PC-3 (cell line): ENCODE measurements at regions not wholly inside any gene's neighbourhood (a gene's known extent, or its start where the extent isn't known, plus 50 kb on each side); places are given as distances from the start of the nearest gene placed in this dataset.

Experiments used
- CTCF ChIP-seq: fragments of 300-600 bp; sonication (generic); conservative IDR thresholded peaks from 2 replicates; pipeline ENCODE4 v1.5.1; 2017; ENCODE audit warnings: antibody characterized with exemption, low read depth, mild to moderate bottlenecking, low read length
- EZH2 ChIP-seq: fragments of 300-600 bp; sonication (generic); IDR thresholded peaks from one replicate; pipeline ENCODE4 v1.6.1; 2017; ENCODE audit warnings: antibody characterized with exemption, mild to moderate bottlenecking, low read length; ENCODE audit not compliant: unreplicated experiment
- EZH2phosphoT487 ChIP-seq: fragments of 300-600 bp; sonication (generic); IDR thresholded peaks from 2 replicates; pipeline ENCODE4 v1.6.1; 2018; ENCODE audit warnings: mild to moderate bottlenecking, antibody characterized with exemption, low read length, borderline replicate concordance

DNA sequence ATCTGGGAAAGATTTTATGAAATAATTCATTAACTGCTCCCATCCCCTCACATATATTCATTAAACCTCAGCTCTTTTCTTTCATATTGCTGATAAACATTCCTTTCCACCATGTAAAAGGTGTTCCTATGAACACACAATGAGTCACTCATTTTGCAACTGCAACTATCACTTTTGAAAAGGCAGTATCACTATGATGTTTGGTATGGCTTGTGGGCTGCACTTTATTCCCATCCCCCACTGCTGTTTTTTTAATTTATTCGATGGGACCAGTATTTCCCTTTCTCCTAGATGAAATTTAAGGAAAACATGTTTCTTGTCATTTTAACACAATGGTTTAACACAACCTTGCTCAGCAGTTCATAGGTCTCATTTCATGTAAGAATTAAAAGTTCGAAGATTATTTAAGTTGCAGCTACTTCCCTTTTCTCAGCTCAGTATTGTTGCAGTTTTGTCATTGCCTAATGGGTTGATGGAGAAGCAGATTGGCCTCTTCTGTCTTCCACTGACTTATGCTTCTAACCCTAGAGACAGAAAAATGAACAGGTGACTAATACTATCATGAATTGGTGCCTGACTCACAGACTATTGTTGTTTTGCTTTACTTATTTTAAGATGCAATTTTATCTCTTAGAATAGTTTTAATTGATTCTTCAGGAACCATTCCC, 280.3 kb downstream of the ZPLD1 start:
- TF ChIP-seq CTCF (no peak), EZH2phosphoT487 (no peak), EZH2 (no peak)
